ENCODE measurements at regions not wholly inside any gene's neighbourhood (a gene's known extent, or its start where the extent isn't known, plus 50 kb on each side); places are given as distances from the start of the nearest gene placed in this dataset.
A peak's percentile ranks its signal among the peaks of the same experiment; 100 is the strongest.

DNA sequence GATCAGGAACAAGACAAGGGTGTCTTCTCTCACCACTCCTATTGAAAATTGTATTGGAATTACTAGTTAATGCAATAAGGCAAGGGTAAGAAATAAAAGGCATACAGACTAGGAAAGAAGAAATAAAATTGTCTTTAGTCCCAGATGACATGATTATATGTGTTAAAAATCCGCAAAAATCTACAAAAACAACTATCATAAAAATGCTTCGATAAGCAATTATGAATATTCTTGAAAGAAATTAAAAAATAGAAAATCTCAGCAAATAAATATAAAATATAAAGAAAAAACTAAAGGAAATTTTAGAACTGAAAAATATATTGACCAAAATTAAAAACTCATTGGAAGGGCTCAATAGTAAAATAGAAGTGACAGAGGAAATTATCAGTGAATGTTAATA is 243.3 kb downstream of the ZNF674 start:
- TF ChIP-seq, protein P1, sequence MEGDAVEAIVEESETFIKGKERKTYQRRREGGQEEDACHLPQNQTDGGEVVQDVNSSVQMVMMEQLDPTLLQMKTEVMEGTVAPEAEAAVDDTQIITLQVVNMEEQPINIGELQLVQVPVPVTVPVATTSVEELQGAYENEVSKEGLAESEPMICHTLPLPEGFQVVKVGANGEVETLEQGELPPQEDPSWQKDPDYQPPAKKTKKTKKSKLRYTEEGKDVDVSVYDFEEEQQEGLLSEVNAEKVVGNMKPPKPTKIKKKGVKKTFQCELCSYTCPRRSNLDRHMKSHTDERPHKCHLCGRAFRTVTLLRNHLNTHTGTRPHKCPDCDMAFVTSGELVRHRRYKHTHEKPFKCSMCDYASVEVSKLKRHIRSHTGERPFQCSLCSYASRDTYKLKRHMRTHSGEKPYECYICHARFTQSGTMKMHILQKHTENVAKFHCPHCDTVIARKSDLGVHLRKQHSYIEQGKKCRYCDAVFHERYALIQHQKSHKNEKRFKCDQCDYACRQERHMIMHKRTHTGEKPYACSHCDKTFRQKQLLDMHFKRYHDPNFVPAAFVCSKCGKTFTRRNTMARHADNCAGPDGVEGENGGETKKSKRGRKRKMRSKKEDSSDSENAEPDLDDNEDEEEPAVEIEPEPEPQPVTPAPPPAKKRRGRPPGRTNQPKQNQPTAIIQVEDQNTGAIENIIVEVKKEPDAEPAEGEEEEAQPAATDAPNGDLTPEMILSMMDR (conservative IDR thresholded peaks at IDR 0.05; ENCODE audit: low read depth, low read length) = no peak
- no peak for TF ChIP-seq RCOR1 (IDR thresholded peaks at IDR 0.05; ENCODE audit: insufficient replicate concordance, low read length)
- TF ChIP-seq, protein P2, sequence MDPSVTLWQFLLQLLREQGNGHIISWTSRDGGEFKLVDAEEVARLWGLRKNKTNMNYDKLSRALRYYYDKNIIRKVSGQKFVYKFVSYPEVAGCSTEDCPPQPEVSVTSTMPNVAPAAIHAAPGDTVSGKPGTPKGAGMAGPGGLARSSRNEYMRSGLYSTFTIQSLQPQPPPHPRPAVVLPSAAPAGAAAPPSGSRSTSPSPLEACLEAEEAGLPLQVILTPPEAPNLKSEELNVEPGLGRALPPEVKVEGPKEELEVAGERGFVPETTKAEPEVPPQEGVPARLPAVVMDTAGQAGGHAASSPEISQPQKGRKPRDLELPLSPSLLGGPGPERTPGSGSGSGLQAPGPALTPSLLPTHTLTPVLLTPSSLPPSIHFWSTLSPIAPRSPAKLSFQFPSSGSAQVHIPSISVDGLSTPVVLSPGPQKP (IDR thresholded peaks at IDR 0.05; ENCODE audit: borderline replicate concordance, low read depth, low read length) = no peak
- peak; percentile 64 for TF ChIP-seq MAFK (IDR thresholded peaks at IDR 0.05; ENCODE audit: low read depth, low read length)
- no peaks in the 10 kb centered on the region for H3K4me1 ChIP-seq (ENCODE audit: control insufficient read depth, insufficient read depth, low read length)
- no CpG with 5 or more reads among the region's 2 CpGs for WGBS, 2 experiments (ENCODE audit: extremely low coverage in 2 of 2, insufficient read length in 1 of 2)
- H3K27ac ChIP-seq (ENCODE audit: insufficient read depth, low read length) = no peak overlapping the region
- no peak overlapping the region for H3K4ac ChIP-seq (ENCODE audit: low read depth, low read length)
- intact Hi-C loops (cut with micrococcal nuclease) (no loop called here), in situ Hi-C loops (cut with MboI; ENCODE audit: low sequenced_read_pairs) (no loop called here), dilution Hi-C loops (cut with HindIII; ENCODE audit: low sequenced_read_pairs, unreplicated experiment) (no loop called here)
- no peaks in the 10 kb centered on the region for H3K36me3 ChIP-seq (ENCODE audit: control insufficient read depth, insufficient read depth, low read length)
- no peak overlapping the region for H3K9ac ChIP-seq (ENCODE audit: low read depth, low read length)
- no peak overlapping the region for H2BK120ac ChIP-seq (ENCODE audit: low read depth, low read length)
- ChIA-PET POLR2A (ENCODE audit: unreplicated experiment) (no interaction called here), CTCF (no interaction called here)
- H2AFZ ChIP-seq (replicated peaks; ENCODE audit: low read length, poor library complexity) = no peak overlapping the region
- ATAC-seq (ENCODE audit: low read depth) = no peak
- no peak overlapping the region for H2AK5ac ChIP-seq (ENCODE audit: low read depth, low read length)
- H3K27me3 ChIP-seq (ENCODE audit: control insufficient read depth, insufficient read depth, low read length) = peaks cover 13% of the 10 kb centered on the region
- no peaks in the 10 kb centered on the region for H3K79me1 ChIP-seq (ENCODE audit: low read depth in 1 of 2, low read length in 2 of 2)
- no peaks in the 10 kb centered on the region for H3K9me1 ChIP-seq (ENCODE audit: insufficient read depth, low read length)
- H4K5ac ChIP-seq (ENCODE audit: low read depth, low read length) = no peak overlapping the region
- no peak overlapping the region for H2BK20ac ChIP-seq (ENCODE audit: low read depth, low read length)
- no peak overlapping the region for H2AK9ac ChIP-seq (replicated peaks; ENCODE audit: low read depth, low read length, poor library complexity)
- no peak overlapping the region for H3K18ac ChIP-seq (ENCODE audit: low read depth, low read length)
- no peak overlapping the region for H3K4me2 ChIP-seq (ENCODE audit: low read depth, low read length)
- no TSS peak for BruUV-seq (replicated peaks)
- no peak overlapping the region for H4K91ac ChIP-seq (ENCODE audit: insufficient read depth, low read depth, low read length)
- H2BK15ac ChIP-seq (ENCODE audit: low read depth, low read length) = no peak overlapping the region
- H3K9me3 ChIP-seq (ENCODE audit: control insufficient read depth, insufficient read depth, low read length) = peaks cover 8% of the 10 kb centered on the region
- no peak for DNase-seq
- no peak overlapping the region for H3K56ac ChIP-seq (ENCODE audit: extremely low read depth, insufficient read depth, low read length)
- no peak overlapping the region for H2BK5ac ChIP-seq (ENCODE audit: low read depth, low read length, poor library complexity, severe bottlenecking)
- no peak overlapping the region for H3K4me3 ChIP-seq (ENCODE audit: insufficient read depth, low read depth, low read length)
- H4K20me1 ChIP-seq (ENCODE audit: insufficient read depth, low read length) = no peaks in the 10 kb centered on the region
- no peak overlapping the region for H4K8ac ChIP-seq (ENCODE audit: low read depth in 2 of 2, low read length in 2 of 2)
- H3K14ac ChIP-seq (replicated peaks; ENCODE audit: low read depth, low read length) = no peak overlapping the region
- H3K23ac ChIP-seq (ENCODE audit: low read depth, low read length) = no peak overlapping the region

All from IMR-90 (cell line).